GM18505 (cell line): ENCODE measurements at regions not wholly inside any gene's neighbourhood (a gene's known extent, or its start where the extent isn't known, plus 50 kb on each side); places are given as distances from the start of the nearest gene placed in this dataset.

ENCODE experiments used
- ATAC-seq: cut with Tn5 transposase; IDR thresholded peaks from one replicate; pipeline ENCODE4 v1.9.1; 2021; ENCODE audit not compliant: unreplicated experiment
- POLR2A ChIP-seq: IDR thresholded peaks from 4 replicates; pipeline ENCODE4 v1.6.1; 2011; ENCODE audit warnings: borderline replicate concordance; ENCODE audit not compliant: insufficient read depth, insufficient read length; ENCODE audit errors: extremely low read depth

DNA sequence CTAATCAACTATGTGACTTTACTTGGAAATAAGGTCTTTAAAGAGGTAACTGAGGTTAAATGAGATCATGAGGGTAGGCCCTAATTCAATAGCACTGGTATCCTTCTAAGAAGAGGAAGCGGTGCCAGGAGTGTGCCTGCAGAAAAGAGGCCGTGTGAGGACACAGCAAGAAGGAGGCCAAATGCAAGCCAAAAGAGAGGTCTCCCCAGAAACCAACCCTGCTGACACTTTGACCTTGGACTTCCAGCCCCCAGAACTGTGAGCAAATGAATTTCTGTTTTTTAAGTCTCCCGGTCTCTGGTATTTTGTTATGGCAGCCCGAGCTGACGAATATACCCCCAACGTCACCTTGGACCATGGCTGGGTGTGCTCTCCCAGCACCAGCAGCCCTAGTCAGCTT, 257.5 kb upstream of the NCKAP5 start:
- TF ChIP-seq POLR2A: no peak
- ATAC-seq: no peak

DNA sequence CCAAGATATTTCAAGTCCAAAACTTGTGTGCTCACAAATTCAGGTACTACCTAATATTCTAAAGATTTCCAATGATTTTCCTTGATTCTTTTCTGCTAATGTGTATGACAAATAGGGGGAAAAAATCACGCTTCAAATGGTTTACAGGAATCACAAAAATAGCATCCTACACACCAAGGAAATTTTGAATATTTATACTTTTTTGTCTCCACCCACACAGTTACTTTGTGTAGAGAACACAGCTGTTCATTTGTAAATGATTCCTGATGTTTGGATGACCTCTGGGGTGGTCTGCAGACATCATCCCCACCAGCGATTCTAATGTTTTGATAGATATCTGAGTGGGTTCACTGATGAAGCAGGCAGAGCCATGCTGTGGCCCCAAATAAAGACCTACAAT, 260.6 kb upstream of the NCKAP5 start:
- TF ChIP-seq POLR2A: no peak
- ATAC-seq: no peak

DNA sequence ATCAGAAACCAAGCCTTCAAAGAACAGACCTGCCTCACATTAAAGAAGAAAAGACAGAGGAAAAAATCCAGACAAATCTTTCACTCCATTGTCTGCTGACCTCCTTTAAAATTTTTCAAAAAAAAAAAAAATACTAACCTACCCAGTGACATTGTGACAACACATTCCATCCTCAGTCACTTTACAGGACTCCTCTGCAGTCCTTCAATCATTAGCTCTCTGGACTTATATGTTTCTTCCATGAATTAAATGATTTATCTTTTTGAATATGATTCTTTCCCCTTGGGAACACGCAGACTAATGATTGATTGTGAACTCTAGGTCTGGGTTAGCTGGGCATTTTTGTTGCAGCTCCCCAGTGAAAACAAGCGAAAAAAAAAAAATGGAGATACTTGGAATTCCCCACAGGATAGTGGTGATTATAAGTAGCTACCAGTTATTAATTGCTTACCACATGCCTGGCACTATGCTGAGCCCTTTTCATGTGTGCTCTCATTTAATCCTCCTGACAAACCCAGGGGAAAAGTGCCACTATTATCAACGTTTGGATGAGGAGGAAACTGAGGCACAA, 261.3 kb upstream of the NCKAP5 start:
- no peak for ATAC-seq

DNA sequence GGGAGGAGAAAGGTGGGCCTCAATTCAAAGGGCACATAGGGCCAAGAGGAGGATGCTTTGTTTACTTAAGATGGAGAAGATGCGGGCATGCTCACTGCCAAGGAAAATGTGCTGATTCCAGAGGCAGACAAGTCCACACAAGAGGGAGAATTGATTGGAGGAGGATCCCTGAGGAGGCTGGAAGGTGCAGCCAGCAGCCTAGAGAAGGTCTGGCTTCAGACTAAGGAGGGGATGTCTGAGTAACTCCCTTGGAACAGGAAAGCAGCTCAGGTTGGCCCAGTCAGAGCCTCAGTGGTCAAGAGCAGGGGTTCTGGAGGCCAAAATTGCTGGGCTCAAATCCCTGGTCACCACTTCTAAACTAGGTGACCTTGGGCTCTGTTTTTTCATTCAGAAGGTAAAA, 265.5 kb upstream of the NCKAP5 start:
- no peak for TF ChIP-seq POLR2A
- no peak for ATAC-seq

More for the DNA sequence above, 261.3 kb upstream of the NCKAP5 start:
- TF ChIP-seq POLR2A: no peak

DNA sequence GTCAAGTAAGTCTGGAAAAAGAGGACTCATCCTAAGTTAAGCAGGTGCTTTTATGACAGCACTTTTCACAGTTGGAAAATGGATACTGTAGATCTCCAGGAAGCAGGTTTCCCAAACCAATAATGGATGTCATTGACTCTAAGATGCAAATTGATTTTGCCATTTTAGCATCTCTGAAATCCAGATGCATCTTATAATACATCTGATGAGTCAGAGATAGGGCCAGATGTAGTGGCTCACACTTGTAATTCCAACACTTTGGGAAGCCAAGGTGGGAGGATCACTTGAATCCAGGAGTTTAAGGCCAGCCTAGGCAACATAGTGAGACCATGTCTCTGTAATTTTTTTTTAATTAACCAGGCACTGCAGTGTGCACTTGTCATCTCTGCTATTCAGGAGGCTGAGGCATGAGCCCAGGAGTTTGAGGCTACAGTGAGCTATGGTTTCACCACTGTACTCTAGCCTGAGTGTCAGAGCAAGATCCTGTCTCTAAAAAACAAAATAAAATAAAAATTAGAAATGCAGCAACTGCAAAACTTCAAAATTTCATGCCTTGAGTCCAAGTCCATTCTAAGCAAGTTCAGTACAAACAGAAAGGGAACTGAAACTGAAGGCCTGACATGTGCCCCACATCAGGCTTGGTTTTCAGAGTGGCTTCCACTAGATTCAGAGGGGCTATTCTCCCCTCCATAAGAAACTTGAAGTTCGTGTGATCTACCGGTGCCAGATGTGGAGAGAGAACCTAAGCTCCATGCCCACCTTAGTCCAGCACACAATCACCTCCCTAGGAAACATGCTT, 267.8 kb upstream of the NCKAP5 start:
- ATAC-seq: peak; percentile 74
- no peak for TF ChIP-seq POLR2A

DNA sequence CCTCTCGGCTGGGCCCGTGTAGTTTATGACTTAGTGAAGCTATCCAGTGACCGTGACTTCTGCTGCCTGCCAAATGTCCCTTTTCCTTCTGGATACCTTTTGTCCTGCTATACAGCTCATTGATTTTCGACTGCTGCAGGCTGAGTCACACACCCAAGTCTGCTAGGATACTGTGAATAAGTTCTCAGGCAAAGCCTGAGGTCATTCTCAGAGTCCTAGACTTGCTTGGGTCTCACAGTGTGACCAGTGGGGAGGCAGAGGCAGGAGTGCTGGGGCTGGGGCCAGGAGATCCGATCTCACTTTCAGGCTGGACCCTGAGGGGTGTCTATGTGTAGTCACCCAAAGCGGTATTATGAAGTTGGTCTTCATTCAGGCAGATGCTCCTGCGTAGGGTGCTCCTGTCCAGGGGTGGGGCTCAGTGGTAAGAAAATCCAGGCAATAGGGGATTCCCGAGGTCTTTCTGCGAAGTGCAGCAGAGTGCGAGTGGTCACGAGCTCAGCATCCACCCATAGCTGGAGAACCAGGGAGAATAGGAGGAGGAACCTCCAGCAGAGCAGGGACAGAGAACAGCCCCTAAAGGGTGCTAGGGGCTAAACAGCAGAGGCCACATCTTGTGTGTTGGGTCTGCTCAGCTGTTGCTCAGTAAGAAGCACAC, 268.6 kb upstream of the NCKAP5 start:
- peak; percentile 26 for ATAC-seq
- no peak for TF ChIP-seq POLR2A

DNA sequence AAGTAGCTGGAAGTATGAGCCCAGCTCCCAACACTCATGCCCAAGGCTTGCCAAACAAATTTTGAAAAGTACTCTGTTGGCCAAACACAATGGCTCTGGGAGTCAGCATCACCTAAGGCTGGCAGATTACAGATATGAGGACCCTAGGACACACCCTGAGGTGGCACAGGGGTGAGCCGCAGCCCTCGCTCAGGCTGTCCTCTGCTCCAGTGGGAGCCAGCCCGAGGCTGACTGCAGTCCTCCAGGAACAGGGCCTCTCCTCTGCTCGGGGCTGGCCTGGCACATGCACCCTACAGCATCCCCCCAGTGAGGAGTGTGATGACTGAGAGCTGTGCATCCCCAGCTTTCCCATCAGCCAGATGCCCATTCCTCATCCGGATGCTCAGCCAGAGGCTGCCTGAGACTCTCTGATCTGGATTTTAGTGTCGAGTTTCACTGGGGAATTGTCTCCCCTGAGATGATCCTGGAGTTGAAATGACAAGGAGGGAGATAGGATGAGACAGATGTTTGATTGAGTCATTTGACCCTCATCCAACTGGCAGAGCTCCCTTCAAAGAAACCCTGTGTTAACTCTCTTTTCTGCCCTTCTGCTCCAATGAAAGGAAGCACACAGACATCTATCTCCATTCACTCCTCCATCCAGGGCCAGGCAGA, 269.3 kb upstream of the NCKAP5 start:
- no peak for ATAC-seq
- no peak for TF ChIP-seq POLR2A

DNA sequence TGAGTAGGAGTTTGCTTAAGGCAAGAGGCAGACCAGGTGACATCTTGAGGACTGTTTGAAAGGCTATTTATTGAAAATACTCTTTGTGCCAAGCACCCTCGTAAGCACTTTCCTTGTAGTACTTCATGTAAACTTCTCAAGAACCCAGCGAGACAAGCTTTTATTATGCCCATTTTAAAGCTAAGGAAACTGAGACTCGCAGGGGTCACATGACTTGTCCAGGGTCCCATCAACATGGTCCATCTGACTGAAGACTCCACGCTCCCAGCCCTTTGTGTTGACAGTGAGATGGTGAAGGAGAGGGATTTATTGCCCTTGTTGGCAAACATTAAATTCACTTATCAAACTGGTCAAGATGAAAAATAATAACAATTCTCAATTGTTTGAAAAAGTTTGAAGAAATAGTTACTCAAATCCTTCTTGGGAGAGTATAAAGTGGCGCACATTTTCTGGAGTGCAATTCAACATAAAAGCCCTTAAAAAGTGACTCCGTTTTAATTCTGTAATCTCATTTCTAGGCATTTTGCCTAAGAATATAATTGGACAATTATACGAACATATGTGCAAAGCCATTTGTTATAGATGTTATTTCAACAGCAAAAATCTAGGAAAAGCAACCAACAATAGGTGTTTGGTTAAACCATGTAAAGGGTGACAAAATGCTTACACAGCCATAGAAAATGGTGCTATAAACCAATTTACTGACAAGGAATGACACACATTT, 270.5 kb upstream of the NCKAP5 start:
- no peak for TF ChIP-seq POLR2A
- no peak for ATAC-seq

DNA sequence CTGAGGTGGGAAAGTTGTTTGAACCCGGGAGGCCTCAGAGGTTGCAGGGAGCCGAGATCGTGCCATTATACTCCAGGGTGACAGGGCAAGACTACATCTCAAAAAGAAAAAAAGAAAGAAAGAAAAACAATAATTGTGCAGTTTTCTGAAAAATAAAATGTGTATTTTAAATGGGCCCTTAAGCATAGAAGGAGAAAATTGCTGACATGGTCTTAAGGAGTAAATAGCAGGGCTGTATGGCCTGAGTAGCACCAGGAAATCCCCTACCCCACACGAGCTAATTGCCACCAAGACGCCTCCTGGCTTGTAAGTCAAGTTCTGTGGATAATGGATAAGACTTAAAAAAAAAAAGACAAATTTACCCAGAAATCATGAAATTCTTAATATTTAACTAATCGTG, 271.4 kb upstream of the NCKAP5 start:
- no peak for ATAC-seq

DNA sequence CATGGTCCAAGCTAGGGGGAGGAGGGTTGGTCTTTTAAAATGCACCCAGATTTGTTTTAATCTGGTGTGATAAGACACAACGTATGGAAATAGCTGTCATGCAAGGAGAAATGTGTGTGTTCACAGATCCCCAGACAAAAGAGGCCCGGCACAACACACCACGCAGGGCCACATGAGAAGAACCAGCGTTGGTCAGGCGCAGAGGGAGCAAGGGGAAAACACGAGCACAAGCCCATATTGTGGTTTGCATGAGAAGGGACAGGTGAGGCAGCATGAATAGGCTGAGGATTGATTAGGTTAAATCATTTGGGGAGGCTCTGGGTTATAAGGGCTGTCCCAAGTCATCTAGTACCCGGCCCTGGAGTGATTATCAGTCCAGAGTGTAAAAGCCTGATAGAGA, 272.5 kb upstream of the NCKAP5 start:
- no peak for ATAC-seq
- no peak for TF ChIP-seq POLR2A

More for the DNA sequence above, 271.4 kb upstream of the NCKAP5 start:
- TF ChIP-seq POLR2A: no peak

DNA sequence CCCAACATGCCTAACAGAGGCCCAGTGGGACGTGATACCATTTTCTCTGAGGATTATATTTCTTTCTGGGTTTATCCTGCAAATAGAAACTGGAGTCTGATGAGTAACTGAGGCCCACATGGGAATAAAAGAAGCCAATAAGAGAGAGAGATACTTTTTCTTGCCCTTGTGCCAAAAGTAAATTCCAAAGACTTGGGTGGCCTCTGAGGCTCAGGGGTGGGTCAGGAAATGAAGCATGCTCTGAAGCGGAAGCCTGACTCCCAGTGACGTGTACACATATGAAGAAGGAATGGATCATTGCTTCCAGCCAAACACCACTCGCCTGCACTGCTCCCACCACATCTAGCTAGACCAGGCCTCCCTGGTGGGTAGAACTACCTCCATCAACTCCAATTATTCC, 273.6 kb upstream of the NCKAP5 start:
- TF ChIP-seq POLR2A: no peak
- no peak for ATAC-seq

DNA sequence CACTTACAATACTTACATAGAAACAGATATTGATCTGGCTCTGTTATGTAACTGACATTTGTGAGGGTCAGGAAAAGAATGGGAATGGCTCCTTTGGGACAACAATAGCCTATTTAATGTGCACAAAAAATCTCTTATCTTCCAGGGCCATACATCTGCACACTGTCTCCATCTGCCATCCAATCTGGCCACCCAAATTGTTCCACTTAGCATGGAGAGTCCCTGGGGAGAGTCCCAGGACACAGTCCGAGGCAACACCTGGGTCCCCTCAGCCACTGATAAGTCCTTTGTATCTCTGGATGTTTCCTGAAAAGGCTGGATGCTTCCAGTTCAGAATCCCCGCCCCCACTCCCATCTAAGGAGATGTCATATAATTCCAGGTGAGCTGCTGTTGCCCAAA, 274.2 kb upstream of the NCKAP5 start:
- ATAC-seq: no peak
- TF ChIP-seq POLR2A: no peak

DNA sequence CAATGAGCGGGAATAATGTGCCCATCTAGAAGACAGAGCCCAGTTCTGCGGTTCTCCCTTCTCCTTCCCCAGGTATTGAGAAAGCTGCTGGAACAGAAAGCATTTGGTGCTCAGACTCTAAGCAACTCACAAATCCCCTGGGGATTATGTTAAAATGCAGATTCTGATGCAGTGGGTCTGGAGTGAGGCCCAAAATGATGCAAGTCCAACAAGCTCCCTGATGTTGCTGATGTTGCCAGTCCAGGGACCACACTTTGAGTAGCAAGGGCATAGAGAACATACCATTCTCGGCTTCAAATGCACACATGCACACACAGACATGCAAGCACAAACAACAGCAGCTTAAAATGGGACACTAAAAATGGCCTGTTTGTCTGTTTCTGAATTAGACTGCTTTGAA, 274.8 kb upstream of the NCKAP5 start:
- TF ChIP-seq POLR2A: no peak
- ATAC-seq: no peak
